Esophagus muscularis mucosa (tissue), 3 donors: ENCODE measurements at regions not wholly inside any gene's neighbourhood (a gene's known extent, or its start where the extent isn't known, plus 50 kb on each side); places are given as distances from the start of the nearest gene placed in this dataset.

Experiments used
- EP300 ChIP-seq: sonication (generic); formaldehyde crosslinking; IDR thresholded peaks from one replicate; pipeline ENCODE4 v1.6.1; 2017; ENCODE audit warnings: antibody characterized with exemption
- POLR2A ChIP-seq: fragments of 450-650 bp; IDR thresholded peaks from one replicate; pipeline ENCODE4 v1.6.1; 2017; ENCODE audit warnings: antibody characterized with exemption, moderate library complexity, mild to moderate bottlenecking, low read depth
- POLR2AphosphoS5 ChIP-seq, 2 donors: sonication (generic); formaldehyde crosslinking; IDR thresholded peaks; one replicate each; pipeline ENCODE4 v1.6.1; 2017; ENCODE audit warnings: antibody characterized with exemption in 2 of 2

DNA sequence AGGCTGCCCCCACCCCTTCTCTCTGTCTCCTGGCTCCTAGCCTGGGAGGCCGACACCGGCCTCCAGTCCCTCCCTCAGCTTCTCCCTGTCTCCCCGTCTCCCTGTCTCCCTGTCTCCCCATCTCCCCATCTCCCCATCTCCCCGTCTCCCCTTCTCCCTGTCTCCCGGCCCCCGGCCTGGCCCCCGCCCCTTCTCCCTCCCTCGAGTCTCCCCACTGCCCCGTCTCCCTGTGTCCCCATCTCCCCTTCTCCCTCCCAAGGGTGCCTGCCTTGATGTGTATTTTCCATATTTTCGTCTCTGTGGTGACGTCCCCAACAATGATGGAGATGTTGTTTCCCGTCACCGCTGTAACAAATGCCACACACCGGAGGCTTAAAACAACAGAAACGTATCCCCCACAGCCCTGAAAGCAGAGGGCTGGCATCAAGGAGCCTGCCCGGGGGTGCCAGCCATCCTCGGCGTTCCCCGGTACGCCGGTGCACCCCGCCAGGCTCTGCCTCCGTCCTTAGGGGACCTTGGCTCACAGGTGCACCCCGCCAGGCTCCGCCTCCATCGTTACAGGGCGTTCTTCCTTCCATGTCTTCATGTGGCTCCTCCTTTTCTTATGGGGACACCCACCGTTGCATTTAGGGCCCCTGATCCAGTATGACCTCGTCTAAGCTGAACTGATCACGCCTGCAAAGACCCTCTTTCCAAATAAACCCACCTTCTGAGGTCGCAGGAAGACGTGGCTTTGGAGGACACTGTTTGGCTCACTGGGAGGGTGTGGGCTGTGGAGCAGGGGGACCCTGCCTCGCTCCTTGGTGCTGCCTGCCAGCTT is 151.6 kb downstream of the NPIPB11 start:
- TF ChIP-seq POLR2A (no peak), EP300 (no peak), POLR2AphosphoS5 (IDR thresholded peaks at IDR 0.05) (no peak)
